ENCODE measurements at regions not wholly inside any gene's neighbourhood (a gene's known extent, or its start where the extent isn't known, plus 50 kb on each side); places are given as distances from the start of the nearest gene placed in this dataset.

- DNase-seq, result no peak
Observed at GRCh38 chr18:66825347-66825746, 221.5 kb upstream of the CDH19 start.

GRCh38 chr18:66819235-66819634 lies 215.3 kb upstream of the CDH19 start:
- DNase-seq, result no peak

- no peak for DNase-seq
Observed at GRCh38 chr18:66813138-66813537, 209.2 kb upstream of the CDH19 start.

GRCh38 chr18:66795051-66795450 lies 191.2 kb upstream of the CDH19 start:
- no peak for DNase-seq

- DNase-seq, result no peak
Observed at GRCh38 chr18:66792466-66792865, 188.6 kb upstream of the CDH19 start.

GRCh38 chr18:66780609-66781008 lies 176.7 kb upstream of the CDH19 start:
- no peak for DNase-seq

DNA sequence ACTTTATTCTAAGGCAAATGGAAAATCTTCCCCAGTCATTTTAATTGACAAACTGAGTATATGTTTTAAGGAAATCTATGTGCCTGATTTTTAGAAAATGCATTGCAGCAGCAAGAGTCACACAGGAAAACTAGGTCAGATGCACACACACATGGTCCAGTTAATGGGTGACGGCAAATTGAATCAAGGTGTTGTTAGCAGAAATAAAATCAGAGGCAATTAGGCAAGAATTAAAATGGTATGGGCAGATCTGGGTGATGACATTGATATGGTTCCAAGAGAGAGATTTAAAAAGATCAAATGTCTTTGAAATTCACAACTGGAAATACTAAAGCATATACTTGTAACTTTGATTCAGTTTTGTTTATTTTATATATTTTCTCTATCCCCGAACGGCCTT lies 174.2 kb upstream of the CDH19 start:
- DNase-seq, result no peak

DNA sequence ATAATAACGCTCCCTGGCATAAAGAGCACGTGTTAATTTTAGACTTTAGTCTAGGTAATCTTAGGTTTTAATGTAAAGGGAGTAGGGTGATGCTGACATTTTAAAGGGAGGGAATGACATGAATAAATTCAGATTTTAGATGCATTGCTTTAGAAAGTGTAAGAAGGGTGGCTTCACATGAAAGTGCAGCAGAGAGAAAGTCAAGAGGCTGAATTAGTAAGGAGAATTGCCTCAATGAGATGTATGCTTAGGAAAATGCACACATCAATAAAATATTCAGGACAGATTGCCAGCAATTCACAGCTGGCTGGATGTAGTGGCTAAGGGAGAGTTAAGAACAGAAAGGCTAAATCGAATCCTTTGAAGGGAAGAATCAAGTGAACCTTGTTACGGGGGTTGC lies 165.5 kb upstream of the CDH19 start:
- no peak for DNase-seq

DNA sequence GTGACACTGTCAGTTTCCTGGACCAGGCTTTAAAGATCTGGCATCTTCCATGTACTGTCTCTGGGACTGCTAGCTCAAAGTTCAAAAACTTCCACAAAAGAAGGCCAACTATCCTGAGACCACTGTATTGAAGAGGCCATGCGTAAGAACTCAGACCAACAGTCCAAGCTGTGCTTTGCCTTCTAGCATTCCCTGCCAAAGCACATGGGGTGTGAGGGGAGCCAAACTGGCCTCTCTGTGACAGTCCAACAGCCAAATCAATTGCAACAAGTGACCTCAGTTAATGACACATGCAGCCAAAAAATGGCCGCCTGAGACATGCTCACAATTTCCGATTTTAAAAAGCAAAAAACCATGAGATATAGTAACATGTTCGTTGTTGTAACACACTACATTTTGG lies 160.3 kb upstream of the CDH19 start:
- peak; percentile 65 for DNase-seq

DNA sequence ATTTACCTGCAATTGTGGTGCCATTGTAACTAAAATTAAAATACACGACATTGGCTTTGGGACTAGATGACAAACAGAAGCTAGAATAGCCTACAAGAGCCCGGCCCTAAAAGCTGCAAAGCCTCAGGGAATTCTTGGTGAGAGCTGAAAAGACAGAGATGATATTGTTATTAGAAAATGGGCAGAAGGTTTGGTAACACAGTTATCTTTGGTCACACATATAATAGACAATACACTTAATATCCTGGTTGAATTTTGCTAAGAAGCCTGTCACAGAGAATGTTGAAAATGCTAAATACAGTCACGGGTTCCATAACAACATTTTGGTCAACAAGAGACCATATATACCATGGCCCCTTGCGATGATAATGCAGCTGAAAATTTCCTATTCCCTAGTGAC lies 157.3 kb upstream of the CDH19 start:
- DNase-seq, result no peak

GRCh38 chr18:66760559-66760958 lies 156.7 kb upstream of the CDH19 start:
- no peak for DNase-seq

DNA sequence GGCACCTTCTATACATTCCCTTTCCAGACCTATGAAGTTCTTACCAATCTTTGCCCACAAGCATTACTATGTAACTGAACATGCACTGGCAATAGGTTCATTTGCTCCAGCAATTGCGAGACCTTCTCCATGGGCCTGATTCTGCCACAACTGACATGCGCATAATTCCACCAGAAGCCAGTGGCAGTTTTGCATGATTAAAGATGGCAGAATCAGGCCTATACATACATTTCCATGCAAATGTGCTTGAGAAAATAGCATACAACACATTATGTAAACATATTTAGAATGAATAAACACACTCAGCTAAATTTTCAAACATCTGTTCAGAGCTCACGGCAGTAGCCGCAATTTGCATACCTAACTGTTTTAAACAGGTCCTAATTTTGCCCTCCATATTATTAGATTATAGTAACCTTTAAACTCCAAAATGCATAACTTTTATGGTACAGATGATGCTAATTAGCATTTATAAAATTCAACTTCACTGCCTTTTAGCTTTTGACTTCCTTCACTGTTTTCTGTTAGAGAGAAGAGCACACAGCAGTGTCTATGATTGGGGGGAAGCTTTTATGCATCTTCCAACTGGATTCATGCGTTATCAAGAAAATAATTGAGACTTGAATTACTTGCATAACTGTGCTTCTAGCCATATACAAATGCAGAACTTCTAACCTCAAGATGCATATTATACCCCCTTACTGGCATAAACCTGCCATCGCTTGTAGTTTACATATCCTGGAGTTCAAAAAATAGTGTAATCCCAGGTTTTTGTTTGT lies 155.3 kb upstream of the CDH19 start:
- DNase-seq, result no peak

DNA sequence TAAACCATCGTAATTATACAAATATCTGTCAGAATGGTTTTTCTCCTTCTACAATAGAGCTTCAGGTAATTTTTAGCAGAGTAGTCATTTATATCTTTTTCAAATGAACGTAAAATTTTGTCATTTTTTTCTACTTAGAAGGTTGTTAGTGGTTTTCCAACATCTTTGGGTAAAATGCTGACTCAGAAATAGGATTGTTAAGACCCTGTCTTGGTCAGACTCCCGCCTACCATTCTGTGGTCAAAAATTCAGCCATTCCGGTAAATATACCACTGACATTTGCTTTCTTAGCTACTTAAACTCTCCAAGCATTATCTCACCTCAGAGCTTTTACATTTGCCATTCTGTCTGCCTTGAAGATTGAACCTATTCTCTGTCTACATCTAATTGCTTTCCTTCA lies 154.1 kb upstream of the CDH19 start:
- DNase-seq, result no peak

DNA sequence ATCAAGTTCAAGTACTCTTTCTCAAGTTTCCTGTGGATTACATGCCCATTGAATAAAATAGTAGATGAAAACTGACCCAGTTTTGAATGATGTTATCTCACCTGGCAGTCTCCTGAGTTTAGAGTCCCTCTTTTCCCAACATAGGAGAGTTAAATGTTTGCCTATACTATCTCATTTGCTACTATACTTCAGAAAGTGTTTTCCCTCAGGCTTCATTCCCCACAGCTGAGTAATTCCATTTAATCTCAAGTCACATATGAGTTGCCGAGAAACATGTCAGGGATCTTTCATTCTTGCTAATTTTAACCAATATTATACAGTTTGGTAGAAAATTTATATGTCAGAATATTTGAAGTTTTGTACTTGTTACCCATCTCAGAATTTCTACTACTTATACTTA lies 150.4 kb upstream of the CDH19 start:
- no peak for DNase-seq

- DNase-seq, result no peak
Observed at GRCh38 chr18:66752733-66753132, 148.8 kb upstream of the CDH19 start.

GRCh38 chr18:66749481-66750035 lies 145.7 kb upstream of the CDH19 start:
- no peak for DNase-seq

DNA sequence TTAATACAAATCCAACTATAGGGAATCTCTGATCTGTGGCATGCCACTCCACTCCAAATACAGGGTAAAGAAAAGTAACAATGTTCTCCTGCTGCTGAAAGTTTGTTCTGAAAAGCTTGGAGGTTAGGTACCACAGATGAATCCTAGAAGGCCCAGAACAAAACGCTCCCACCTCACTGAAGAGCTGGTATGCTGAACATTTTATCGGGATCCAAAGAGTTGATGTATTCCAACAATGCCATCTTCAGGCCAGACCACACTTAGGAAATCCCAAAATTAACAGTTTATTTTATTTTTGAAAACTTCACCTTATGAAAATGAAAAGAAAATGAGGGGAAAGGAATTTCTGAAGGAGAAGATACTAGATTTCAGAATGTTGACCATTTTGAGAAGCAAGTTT lies 145.1 kb upstream of the CDH19 start:
- no peak for DNase-seq

DNA sequence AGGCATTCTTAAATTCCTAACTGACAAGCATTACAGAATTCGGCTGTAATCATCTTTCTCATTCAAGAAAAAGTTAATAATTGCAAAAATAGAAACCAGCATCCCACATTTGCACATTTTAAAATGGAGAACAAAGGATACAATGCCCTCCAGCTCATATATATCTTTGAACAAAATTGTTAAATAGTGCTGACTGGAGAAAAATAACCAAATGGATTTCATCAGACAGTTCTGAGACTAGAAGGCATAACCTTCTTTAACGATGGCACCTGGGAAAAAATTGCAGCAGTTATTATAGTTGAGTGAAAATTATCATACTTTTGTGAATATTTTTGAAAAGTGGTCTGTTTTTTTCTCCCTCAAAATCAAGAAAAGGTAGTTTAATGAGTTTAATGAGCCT lies 138.9 kb upstream of the CDH19 start:
- DNase-seq, result no peak

DNA sequence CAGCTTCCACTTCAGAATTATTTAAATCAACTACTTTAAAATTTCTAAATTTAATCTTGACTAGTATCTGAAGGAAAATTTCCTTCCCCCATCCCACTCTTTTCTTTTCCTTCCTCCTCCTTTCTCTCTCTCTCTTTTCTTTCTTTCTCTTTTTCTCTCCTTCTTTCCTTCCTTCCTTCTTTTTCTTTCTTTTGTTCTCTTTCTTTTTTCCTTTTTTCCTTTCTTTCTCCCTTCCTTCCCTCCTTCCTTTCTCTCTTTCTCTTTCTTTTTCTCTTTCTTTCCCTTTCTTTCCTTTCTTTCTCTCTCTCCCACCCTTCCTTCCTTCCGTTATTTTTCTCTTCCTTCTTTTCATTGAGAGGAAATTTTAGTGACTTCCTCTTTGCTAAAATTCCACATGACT lies 132.0 kb upstream of the CDH19 start:
- DNase-seq, result no peak

DNA sequence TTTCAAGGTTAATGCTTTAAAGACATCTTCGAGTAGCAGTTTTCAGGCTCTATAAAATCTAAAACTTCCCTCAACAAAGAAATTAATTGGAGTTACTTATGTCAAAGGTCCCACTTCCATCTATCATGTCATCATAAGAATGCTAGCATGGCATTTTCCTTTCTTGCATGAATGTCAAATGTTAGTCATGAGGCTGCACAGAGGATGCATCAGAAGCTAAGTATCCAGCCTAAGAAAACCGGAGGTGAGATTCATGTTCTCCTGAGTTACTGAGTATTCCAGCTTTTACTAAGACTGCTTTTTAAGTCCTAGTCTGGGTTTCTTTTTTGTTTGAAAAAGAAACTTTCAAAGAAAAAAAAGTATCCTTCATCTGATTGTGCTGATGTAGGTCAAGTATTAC lies 130.6 kb upstream of the CDH19 start:
- DNase-seq, result no peak

DNA sequence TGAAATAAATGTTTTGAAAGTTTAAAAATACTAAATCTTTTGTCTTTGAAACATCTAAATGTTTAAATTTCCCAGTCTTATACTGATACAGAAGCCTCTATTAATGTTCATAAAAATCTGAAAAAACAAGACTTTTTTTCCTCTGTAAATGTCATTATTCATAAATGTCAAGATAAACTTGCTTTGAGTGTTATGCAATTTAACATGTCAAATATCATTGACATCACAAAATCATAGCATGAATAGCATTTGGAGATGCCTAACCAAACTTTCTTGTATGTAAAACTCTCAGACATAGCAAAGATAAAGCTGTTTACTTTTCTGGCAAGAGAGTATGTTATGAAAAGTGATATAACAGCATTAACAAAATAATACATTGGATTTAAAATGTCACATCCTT lies 128.0 kb upstream of the CDH19 start:
- DNase-seq, result no peak

DNA sequence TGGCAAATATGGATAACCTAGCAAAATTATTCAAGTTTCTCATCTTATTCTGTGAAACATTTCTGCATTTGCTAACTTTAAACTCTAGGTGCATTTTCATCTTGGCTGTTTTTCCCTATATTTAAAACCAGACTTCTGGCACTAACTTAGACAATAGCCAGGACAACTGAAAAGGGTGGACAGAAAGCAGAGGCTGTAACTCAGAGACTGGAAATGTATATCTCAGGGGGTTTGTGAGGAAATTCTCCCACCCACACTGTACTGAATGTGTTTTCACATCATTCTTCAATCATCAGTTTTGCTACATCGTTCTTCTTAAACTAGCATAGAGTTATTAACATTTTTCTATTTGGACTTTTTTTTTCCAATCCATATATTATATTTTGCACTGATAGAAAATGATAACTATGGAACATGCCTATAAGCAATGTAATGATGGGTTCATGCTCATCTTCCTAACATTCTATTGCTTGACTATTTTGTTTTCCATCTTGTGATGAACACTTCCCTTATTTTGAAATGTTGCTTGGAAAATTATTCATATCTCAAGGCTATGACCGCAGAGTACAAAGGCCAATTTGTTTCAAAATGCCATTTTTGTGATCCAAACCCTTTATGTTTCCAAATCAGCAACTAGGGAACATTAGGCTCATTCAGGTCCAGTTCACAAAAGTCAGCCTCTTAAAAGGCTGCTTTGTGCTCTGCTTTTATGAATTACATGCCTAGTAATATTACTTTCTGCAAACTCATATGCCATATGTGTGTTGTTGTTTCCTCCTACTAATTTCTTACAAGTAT lies 125.8 kb upstream of the CDH19 start:
- DNase-seq, result no peak

GRCh38 chr18:66728951-66729350 lies 125.1 kb upstream of the CDH19 start:
- no peak for DNase-seq

DNA sequence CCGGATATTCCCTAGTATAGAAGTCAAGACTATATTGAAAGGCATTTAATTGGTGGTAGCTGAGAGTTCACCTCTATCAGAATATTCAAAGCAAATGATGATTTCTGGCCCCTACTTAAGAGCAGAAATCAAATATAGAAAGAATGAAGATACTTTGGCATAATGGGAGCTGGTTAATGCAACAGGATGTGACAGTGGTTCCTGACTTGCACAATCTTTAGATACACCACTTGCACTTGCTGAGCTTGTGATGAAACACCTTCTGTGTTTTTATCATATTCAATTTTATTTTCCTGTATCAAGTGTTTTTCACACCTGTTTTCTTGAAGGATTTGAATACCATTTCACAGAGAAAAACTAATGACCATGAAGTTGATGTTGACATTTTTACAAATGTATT lies 124.1 kb upstream of the CDH19 start:
- DNase-seq, result no peak

Data from femur (tissue), 1 donor.